Right atrium auricular region (tissue), 2 donors: ENCODE measurements at regions not wholly inside any gene's neighbourhood (a gene's known extent, or its start where the extent isn't known, plus 50 kb on each side); places are given as distances from the start of the nearest gene placed in this dataset.

Experiments used
- DNase-seq: peaks from one replicate; pipeline ENCODE4 v3.0.0-alpha.2; 2019; ENCODE audit warnings: low spot score
- H3K27ac ChIP-seq, 2 donors: fragments of 200-600 bp; sonication (generic); 1 replicate in 1 of 2; 2 replicates in 1 of 2; pipeline ENCODE4 v1.5.1; 2016 to 2019
- H3K27me3 ChIP-seq, 2 donors: fragments of 200-600 bp; sonication (generic); one replicate each; pipeline versions ENCODE4 v1.5.1 to v1.6.0; 2017 to 2019
- H3K36me3 ChIP-seq: fragments of 200-600 bp; sonication (generic); one replicate; pipeline ENCODE4 v1.5.1; 2016
- H3K4me1 ChIP-seq, 2 donors: fragments of 200-600 bp; sonication (generic); one replicate each; pipeline versions ENCODE4 v1.5.1 to v1.6.0; 2017 to 2019
- H3K4me3 ChIP-seq, 2 donors: fragments of 200-600 bp; sonication (generic); 1 replicate in 1 of 2; 2 replicates in 1 of 2; pipeline ENCODE4 v1.5.1; 2017 to 2019; ENCODE audit warnings: mild to moderate bottlenecking in 1 of 2, moderate library complexity in 1 of 2
- H3K9me3 ChIP-seq, 2 donors: fragments of 200-600 bp; sonication (generic); one replicate each; pipeline ENCODE4 v1.5.1; 2019
- CTCF ChIP-seq, 2 donors: fragments of 200-600 bp; sonication (generic); IDR thresholded peaks; one replicate each; pipeline ENCODE4 v1.5.1; 2019; ENCODE audit warnings: antibody characterized with exemption in 2 of 2

GRCh38 chr4:189313064-189313463, 627.6 kb upstream of the FRG1 start:
- H3K4me3 ChIP-seq = no peak overlapping the region
- H3K9me3 ChIP-seq = no peaks in the 10 kb centered on the region
- no peaks in the 10 kb centered on the region for H3K4me1 ChIP-seq
- no peak for DNase-seq
- TF ChIP-seq CTCF (IDR thresholded peaks at IDR 0.05) = no peak
- no peaks in the 10 kb centered on the region for H3K27me3 ChIP-seq
- H3K36me3 ChIP-seq = no peaks in the 10 kb centered on the region
- H3K27ac ChIP-seq = no peak overlapping the region

DNA sequence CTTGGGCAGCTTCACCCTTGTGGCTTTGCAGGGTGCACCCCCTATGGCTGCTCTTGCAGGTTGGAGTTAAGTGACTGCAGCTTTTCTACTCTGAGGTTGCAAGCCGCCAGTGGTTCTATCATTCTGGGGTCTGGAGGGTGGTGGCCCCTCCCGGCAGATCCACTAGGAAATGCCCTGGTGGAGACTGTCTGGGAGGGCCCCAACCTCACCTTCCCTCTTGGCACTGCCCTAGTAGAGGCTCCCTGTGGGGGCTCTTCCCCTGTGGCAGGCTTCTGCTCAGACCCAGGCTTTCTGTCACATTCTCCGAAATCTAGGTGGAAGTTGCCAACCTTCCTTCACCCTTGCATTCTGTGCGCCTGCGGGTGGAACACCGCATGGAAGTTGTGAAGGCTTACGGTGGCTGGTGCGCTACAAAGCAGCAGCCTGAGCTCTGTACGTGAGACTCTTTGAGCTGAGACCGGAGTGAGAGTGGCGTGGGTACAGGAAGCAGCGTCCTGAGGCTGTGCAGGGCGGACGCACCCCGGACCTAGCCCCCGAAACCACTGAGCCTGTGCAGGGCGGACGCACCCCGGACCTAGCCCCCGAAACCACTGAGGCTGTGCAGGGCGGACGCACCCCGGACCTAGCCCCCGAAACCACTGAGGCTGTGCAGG, 626.7 kb upstream of the FRG1 start:
- Histone ChIP-seq H3K36me3 (no peaks in the 10 kb centered on the region), H3K4me1 (no peaks in the 10 kb centered on the region), H3K4me3 (no peak overlapping the region), H3K27ac (no peak overlapping the region), H3K9me3 (no peaks in the 10 kb centered on the region), H3K27me3 (no peaks in the 10 kb centered on the region)
- no peak for TF ChIP-seq CTCF (IDR thresholded peaks at IDR 0.05)
- no peak for DNase-seq

DNA sequence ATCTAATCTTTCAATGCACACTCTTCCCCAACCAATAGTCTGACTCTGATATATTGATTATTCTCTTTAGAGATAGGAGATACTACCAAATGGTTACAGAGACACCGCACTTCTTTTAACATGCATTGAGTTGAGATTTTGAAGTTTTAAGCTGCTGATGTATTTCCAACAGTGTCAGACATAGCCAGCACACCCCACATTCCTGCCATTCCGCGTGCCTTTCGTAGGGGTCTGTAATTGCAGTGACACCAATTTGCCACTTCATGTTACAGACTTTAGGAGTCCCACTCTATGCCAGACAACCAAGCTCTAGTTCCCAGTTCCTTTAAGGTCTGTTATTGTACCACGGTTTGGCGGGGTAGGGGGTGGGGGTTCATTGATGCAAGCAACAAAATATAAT, 618.2 kb upstream of the FRG1 start:
- Histone ChIP-seq H3K36me3 (no peaks in the 10 kb centered on the region), H3K27ac (no peak overlapping the region), H3K4me1 (no peaks in the 10 kb centered on the region), H3K9me3 (no peaks in the 10 kb centered on the region), H3K27me3 (no peaks in the 10 kb centered on the region), H3K4me3 (no peak overlapping the region)
- TF ChIP-seq CTCF (IDR thresholded peaks at IDR 0.05) = no peak
- no peak for DNase-seq

- DNase-seq = no peak
- no peaks in the 10 kb centered on the region for H3K36me3 ChIP-seq
- H3K4me1 ChIP-seq = no peaks in the 10 kb centered on the region
- no peak for TF ChIP-seq CTCF (IDR thresholded peaks at IDR 0.05)
- no peak overlapping the region for H3K4me3 ChIP-seq
- no peaks in the 10 kb centered on the region for H3K27me3 ChIP-seq
- H3K27ac ChIP-seq = no peak overlapping the region
- peaks cover 0 to 10% of the 10 kb centered on the region in 2 donors for H3K9me3 ChIP-seq
Observed at GRCh38 chr4:189341881-189342280, 598.8 kb upstream of the FRG1 start.

DNA sequence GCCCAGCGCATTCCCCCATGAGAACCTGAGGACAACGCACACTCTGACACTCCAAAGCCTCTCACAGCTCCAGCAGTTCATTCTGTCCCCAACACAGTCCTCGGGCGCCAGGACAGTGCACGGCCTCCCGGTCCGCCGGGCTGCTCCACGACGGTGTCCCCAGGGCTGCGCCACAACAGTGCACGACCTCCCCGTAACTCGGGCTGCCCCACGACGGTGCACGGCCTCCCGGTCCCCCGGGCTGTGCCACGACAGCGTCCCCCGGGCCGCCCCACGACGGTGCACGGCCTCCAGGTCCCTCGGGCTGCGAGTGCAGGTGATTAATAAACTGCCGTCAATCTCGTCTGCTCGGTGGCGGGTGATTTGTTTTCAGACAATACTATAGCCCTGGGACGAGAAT, 585.1 kb upstream of the FRG1 start:
- Histone ChIP-seq H3K27ac (no peak overlapping the region), H3K4me1 (no peaks in the 10 kb centered on the region), H3K9me3 (no peaks in the 10 kb centered on the region), H3K27me3 (no peaks in the 10 kb centered on the region), H3K4me3 (no peak overlapping the region), H3K36me3 (no peaks in the 10 kb centered on the region)
- DNase-seq = no peak
- no peak for TF ChIP-seq CTCF (IDR thresholded peaks at IDR 0.05)

GRCh38 chr4:189362364-189362763, 578.3 kb upstream of the FRG1 start:
- no peak overlapping the region for H3K27ac ChIP-seq
- H3K4me3 ChIP-seq = no peak overlapping the region
- no peaks in the 10 kb centered on the region for H3K27me3 ChIP-seq
- DNase-seq = no peak
- no peaks in the 10 kb centered on the region for H3K36me3 ChIP-seq
- no peaks in the 10 kb centered on the region for H3K9me3 ChIP-seq
- no peaks in the 10 kb centered on the region for H3K4me1 ChIP-seq
- no peak for TF ChIP-seq CTCF (IDR thresholded peaks at IDR 0.05)
